Natural killer cell (primary cell): ENCODE measurements at regions not wholly inside any gene's neighbourhood (a gene's known extent, or its start where the extent isn't known, plus 50 kb on each side); places are given as distances from the start of the nearest gene placed in this dataset.

ENCODE experiments used
- ATAC-seq, 3 donors: fragments of 150-1000 bp in 2 of 3; fragments of 200-7000 bp in 1 of 3; cut with Tn5 transposase; 1 replicate in 1 of 3; 2 replicates in 2 of 3; pipeline ENCODE4 v1.10.0; 2021; ENCODE audit warnings: mild to moderate bottlenecking in 2 of 3, moderate library complexity in 2 of 3
- DNase-seq, 2 donors: peaks; one replicate each; pipeline versions ENCODE4 v3.0.0 to v3.0.0-alpha.2; 2013 to 2021; ENCODE audit warnings: mixed read lengths in 1 of 2
- H3K27ac ChIP-seq: one replicate; pipeline ENCODE4 v1.5.1; 2013; ENCODE audit warnings: mild to moderate bottlenecking, low read length
- H3K27me3 ChIP-seq: one replicate; pipeline ENCODE4 v1.6.1; 2013; ENCODE audit warnings: low read length; ENCODE audit not compliant: control insufficient read depth, insufficient read depth
- H3K36me3 ChIP-seq: one replicate; pipeline ENCODE4 v1.6.1; 2013; ENCODE audit warnings: low read length; ENCODE audit not compliant: control insufficient read depth, insufficient read depth
- H3K4me1 ChIP-seq: one replicate; pipeline ENCODE4 v1.6.1; 2013; ENCODE audit warnings: low read length; ENCODE audit not compliant: control insufficient read depth, insufficient read depth
- H3K4me3 ChIP-seq: one replicate; pipeline ENCODE4 v1.5.1; 2013; ENCODE audit warnings: low read length
- H3K9me3 ChIP-seq: one replicate; pipeline ENCODE4 v1.6.1; 2013; ENCODE audit warnings: low read length; ENCODE audit not compliant: control insufficient read depth, insufficient read depth
- H3K27ac Mint-ChIP-seq, 2 donors: one replicate each; pipeline ENCODE4 v1.8.0; 2022; ENCODE audit warnings: mild to moderate bottlenecking in 2 of 2, mixed read lengths in 2 of 2, moderate library complexity in 1 of 2
- H3K27me3 Mint-ChIP-seq, 2 donors: one replicate each; pipeline ENCODE4 v1.8.0; 2022; ENCODE audit warnings: low read depth in 2 of 2, mixed read lengths in 2 of 2
- H3K36me3 Mint-ChIP-seq: one replicate; pipeline ENCODE4 v1.8.0; 2022; ENCODE audit warnings: mixed read lengths
- H3K4me1 Mint-ChIP-seq, 2 donors: one replicate each; pipeline ENCODE4 v1.8.0; 2022; ENCODE audit warnings: mixed read lengths in 2 of 2
- H3K4me3 Mint-ChIP-seq: one replicate; pipeline ENCODE4 v1.8.0; 2022; ENCODE audit warnings: mild to moderate bottlenecking, moderate library complexity, mixed read lengths
- H3K9me3 Mint-ChIP-seq, 2 donors: one replicate each; pipeline ENCODE4 v1.8.0; 2022; ENCODE audit warnings: mixed read lengths in 2 of 2
- CTCF ChIP-seq: fragments of 200-600 bp; IDR thresholded peaks from one replicate; pipeline ENCODE4 v1.8.0; 2022; ENCODE audit warnings: antibody characterized with exemption
- WGBS: methylation state at CpG from one replicate; pipeline ENCODE4 v1.1.7; 2013; ENCODE audit warnings: missing lambda C conversion rate; ENCODE audit not compliant: insufficient coverage; 5-methylcytosine and 5-hydroxymethylcytosine counted together
- intact Hi-C: fragments of 100-400 bp; cut with micrococcal nuclease; formaldehyde crosslinking; loops from one replicate; pipeline ENCODE4 v1.14.2; 2022

DNA sequence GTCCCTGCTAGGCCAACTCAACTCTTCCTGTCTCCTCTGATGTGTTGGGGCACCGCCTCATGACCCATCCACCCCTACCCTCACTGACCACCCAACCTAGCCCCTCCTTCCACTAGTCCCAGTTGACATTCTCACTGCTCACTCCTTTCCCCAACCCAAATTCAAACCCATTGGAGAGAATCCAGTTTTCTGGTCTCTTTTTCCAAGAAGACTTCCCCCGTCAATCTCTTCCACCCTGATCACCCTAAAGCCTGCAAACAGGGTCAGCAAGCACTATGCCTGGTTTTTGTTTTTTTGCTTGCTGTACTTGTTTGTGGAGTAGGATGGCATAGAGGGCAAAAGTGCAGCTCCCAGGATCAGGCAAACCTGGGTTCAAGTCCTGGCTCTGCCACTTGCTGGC lies 176.6 kb upstream of the PPP2R3A start:
- Mint-ChIP-seq H3K36me3 (no peaks in the 10 kb centered on the region), H3K27ac (no peak overlapping the region), H3K9me3 (peaks cover 3 to 4% of the 10 kb centered on the region in 2 donors), H3K4me1 (no peaks in the 10 kb centered on the region), H3K4me3 (no peak overlapping the region), H3K27me3 (no peaks in the 10 kb centered on the region)
- Histone ChIP-seq H3K4me3 (no peak overlapping the region), H3K36me3 (no peaks in the 10 kb centered on the region), H3K4me1 (no peaks in the 10 kb centered on the region), H3K27ac (no peak overlapping the region), H3K27me3 (no peaks in the 10 kb centered on the region), H3K9me3 (no peaks in the 10 kb centered on the region)
- WGBS = 90% methylated on average over 2 of the region's 2 CpGs
- TF ChIP-seq CTCF = no peak
- no peak for ATAC-seq
- DNase-seq = no peak
- intact Hi-C loops = no loop called here

- no peak for TF ChIP-seq CTCF
- no peaks in the 10 kb centered on the region for H3K27me3 Mint-ChIP-seq
Observed at GRCh38 chr3:135792174-135792573, 173.4 kb upstream of the PPP2R3A start.

DNA sequence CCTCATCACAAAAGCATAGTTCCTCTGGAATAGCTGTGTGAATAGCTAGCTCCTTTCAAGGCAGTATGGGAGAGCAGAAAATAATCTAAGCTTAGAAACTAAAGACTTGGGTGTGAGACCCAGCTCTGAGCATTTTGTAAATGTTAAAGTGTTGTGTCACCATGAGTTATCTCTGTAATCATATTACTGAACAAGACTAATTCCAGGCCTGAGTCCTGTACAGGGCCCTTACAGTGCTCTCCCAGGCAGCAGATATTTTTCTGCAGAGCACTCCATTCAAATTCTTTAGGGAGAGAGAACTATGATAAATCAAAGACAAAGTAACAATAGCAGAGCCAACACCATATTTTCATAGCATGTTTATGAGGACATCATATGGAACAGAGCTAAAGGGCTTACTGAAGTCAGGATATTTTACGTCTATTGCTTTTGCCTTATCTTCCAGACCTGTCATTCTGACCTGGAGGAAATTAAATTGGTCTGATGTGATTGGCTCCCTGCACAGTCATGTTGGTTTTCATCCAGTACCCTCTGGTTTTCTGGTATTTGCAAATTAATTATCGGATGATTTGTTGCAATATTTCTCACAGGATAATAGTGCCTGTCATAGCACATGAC lies 172.6 kb upstream of the PPP2R3A start:
- WGBS = 86% methylated on average over 2 of the region's 2 CpGs
- Histone ChIP-seq H3K4me3 (no peak overlapping the region), H3K36me3 (no peaks in the 10 kb centered on the region), H3K9me3 (no peaks in the 10 kb centered on the region), H3K27me3 (no peaks in the 10 kb centered on the region), H3K4me1 (no peaks in the 10 kb centered on the region), H3K27ac (no peak overlapping the region)
- Mint-ChIP-seq H3K36me3 (no peaks in the 10 kb centered on the region), H3K27me3 (no peaks in the 10 kb centered on the region), H3K4me1 (no peaks in the 10 kb centered on the region), H3K4me3 (no peak overlapping the region), H3K9me3 (peaks cover 3 to 4% of the 10 kb centered on the region in 2 donors), H3K27ac (no peak overlapping the region)
- DNase-seq = no peak
- TF ChIP-seq CTCF = no peak
- intact Hi-C loops = no loop called here
- ATAC-seq = no peak

More at GRCh38 chr3:135792174-135792573, 173.4 kb upstream of the PPP2R3A start:
- Histone ChIP-seq H3K27me3 (no peaks in the 10 kb centered on the region), H3K4me3 (no peak overlapping the region), H3K36me3 (no peaks in the 10 kb centered on the region), H3K4me1 (no peaks in the 10 kb centered on the region), H3K9me3 (no peaks in the 10 kb centered on the region), H3K27ac (no peak overlapping the region)
- ATAC-seq = no peak
- no peaks in the 10 kb centered on the region for H3K4me1 Mint-ChIP-seq
- no peak overlapping the region for H3K27ac Mint-ChIP-seq
- no peaks in the 10 kb centered on the region for H3K36me3 Mint-ChIP-seq
- DNase-seq = no peak
- WGBS = 74% methylated on average over 5 of the region's 6 CpGs
- no peak overlapping the region for H3K4me3 Mint-ChIP-seq
- peaks cover 3 to 4% of the 10 kb centered on the region in 2 donors for H3K9me3 Mint-ChIP-seq
- intact Hi-C loops = no loop called here

DNA sequence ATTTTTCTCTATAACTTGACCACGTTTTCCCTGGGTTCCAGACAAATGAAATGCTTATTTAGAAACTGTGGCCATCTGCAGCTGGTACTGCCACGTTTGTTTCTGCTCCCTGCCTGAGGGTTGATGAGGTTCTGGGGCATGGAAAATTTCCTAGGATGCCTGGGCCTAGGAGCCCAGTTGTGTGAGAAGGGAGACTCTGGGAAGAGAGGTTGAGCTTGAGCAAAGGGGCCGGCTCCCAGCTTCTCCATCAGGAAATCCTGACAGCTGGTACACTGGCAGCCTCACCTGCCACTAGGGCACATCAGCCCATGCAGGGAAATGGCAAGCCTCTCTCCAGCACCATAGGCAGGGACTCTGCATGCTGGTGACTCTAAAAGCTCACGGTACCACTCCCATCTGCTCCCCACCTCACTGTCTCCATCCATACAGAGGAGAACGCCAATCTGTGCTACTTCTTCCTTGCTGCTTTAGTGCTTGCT lies 165.4 kb upstream of the PPP2R3A start:
- intact Hi-C loops = no loop called here
- H3K27me3 ChIP-seq = no peaks in the 10 kb centered on the region
- H3K4me1 Mint-ChIP-seq = no peaks in the 10 kb centered on the region
- no peak overlapping the region for H3K4me3 ChIP-seq
- H3K36me3 Mint-ChIP-seq = no peaks in the 10 kb centered on the region
- no peaks in the 10 kb centered on the region for H3K4me1 ChIP-seq
- H3K36me3 ChIP-seq = no peaks in the 10 kb centered on the region
- no peak overlapping the region for H3K27ac Mint-ChIP-seq
- H3K9me3 ChIP-seq = no peaks in the 10 kb centered on the region
- H3K27me3 Mint-ChIP-seq = peaks cover 0 to 3% of the 10 kb centered on the region in 2 donors
- ATAC-seq (no peak), DNase-seq (no peak)
- H3K4me3 Mint-ChIP-seq = no peak overlapping the region
- 73% methylated on average over 5 of the region's 5 CpGs for WGBS
- no peak for TF ChIP-seq CTCF
- no peak overlapping the region for H3K27ac ChIP-seq
- H3K9me3 Mint-ChIP-seq = peaks cover 0 to 5% of the 10 kb centered on the region in 2 donors
